WTC11 (cell line): ENCODE measurements at regions not wholly inside any gene's neighbourhood (a gene's known extent, or its start where the extent isn't known, plus 50 kb on each side); places are given as distances from the start of the nearest gene placed in this dataset.

ENCODE experiments used
- ATAC-seq: fragments of 200-7000 bp; cut with Tn5 transposase; 2 replicates; pipeline ENCODE4 v1.10.0; 2021; ENCODE audit warnings: mild to moderate bottlenecking, moderate library complexity
- CTCF ChIA-PET: fragments of 300-600 bp; sonication (Branson Sonifier 250); formaldehyde crosslinking; loops from one replicate; lab custom pipeline; 2021; ENCODE audit warnings: antibody characterized with exemption; lab: Charles Lee
- POLR2A ChIA-PET: fragments of 350-600 bp; sonication (Branson Sonifier 250); formaldehyde crosslinking; loops from one replicate; lab custom pipeline; 2021; ENCODE audit warnings: antibody characterized with exemption; lab: Charles Lee
- DNase-seq: peaks from one replicate; pipeline ENCODE4 v3.0.0; 2021; ENCODE audit warnings: low spot score
- H3K27ac Mint-ChIP-seq: 2 replicates; pipeline ENCODE4 v1.8.0; 2021; ENCODE audit warnings: mixed read lengths
- H3K27me3 Mint-ChIP-seq: 2 replicates; pipeline ENCODE4 v1.8.0; 2021; ENCODE audit warnings: low read depth, mild to moderate bottlenecking, moderate library complexity, mixed read lengths
- H3K36me3 Mint-ChIP-seq: 2 replicates; pipeline ENCODE4 v1.8.0; 2021; ENCODE audit warnings: mixed read lengths
- H3K4me1 Mint-ChIP-seq: 2 replicates; pipeline ENCODE4 v1.8.0; 2022; ENCODE audit warnings: mixed read lengths
- H3K4me3 Mint-ChIP-seq: 2 replicates; pipeline ENCODE4 v1.8.0; 2021; ENCODE audit warnings: mild to moderate bottlenecking, moderate library complexity, mixed read lengths
- H3K9me3 Mint-ChIP-seq: 2 replicates; pipeline ENCODE4 v1.8.0; 2021; ENCODE audit warnings: mixed read lengths
- ATF3 ChIP-seq: sonication (generic); formaldehyde crosslinking; conservative IDR thresholded peaks from 2 replicates; pipeline ENCODE4 v1.8.1; 2022; ENCODE audit warnings: mild to moderate bottlenecking, missing genetic modification reagents
- CTCF ChIP-seq: fragments of 200-600 bp; IDR thresholded peaks from 2 replicates; pipeline ENCODE4 v1.8.0; 2022; ENCODE audit warnings: antibody characterized with exemption
- FOXP1 ChIP-seq: sonication (generic); formaldehyde crosslinking; IDR thresholded peaks from 2 replicates; pipeline ENCODE4 v1.8.0; 2022; ENCODE audit warnings: missing genetic modification reagents, mild to moderate bottlenecking, moderate library complexity, borderline replicate concordance
- FOXP4 ChIP-seq: sonication (generic); formaldehyde crosslinking; IDR thresholded peaks from 2 replicates; pipeline ENCODE4 v1.8.0; 2022; ENCODE audit warnings: mild to moderate bottlenecking, missing genetic modification reagents
- GTF2I ChIP-seq: fragments of 250-450 bp; sonication (Bioruptor Pico); conservative IDR thresholded peaks from 2 replicates; pipeline ENCODE4 v1.4.0; 2021; ENCODE audit warnings: mild to moderate bottlenecking
- HMGA2 ChIP-seq: fragments of 250-450 bp; sonication (Bioruptor Pico); IDR thresholded peaks from 2 replicates; pipeline ENCODE4 v1.4.0; 2021; ENCODE audit warnings: mild to moderate bottlenecking, moderate library complexity
- HMGXB4 ChIP-seq: sonication (generic); formaldehyde crosslinking; IDR thresholded peaks from 2 replicates; pipeline ENCODE4 v1.8.1; 2023; ENCODE audit warnings: mild to moderate bottlenecking, moderate library complexity, missing genetic modification reagents
- NFE2L1 ChIP-seq: sonication (generic); formaldehyde crosslinking; IDR thresholded peaks from 2 replicates; pipeline ENCODE4 v1.8.1; 2023; ENCODE audit warnings: missing genetic modification reagents
- PRRX2 ChIP-seq: fragments of 250-450 bp; sonication (Bioruptor Pico); IDR thresholded peaks from 2 replicates; pipeline ENCODE4 v1.8.0; 2021; ENCODE audit warnings: mild to moderate bottlenecking
- RELA ChIP-seq: sonication (generic); formaldehyde crosslinking; IDR thresholded peaks from 2 replicates; pipeline ENCODE4 v1.8.1; 2022; ENCODE audit warnings: missing genetic modification reagents, mild to moderate bottlenecking, borderline replicate concordance
- SP1 ChIP-seq: sonication (generic); formaldehyde crosslinking; conservative IDR thresholded peaks from 2 replicates; pipeline ENCODE4 v1.8.1; 2022; ENCODE audit warnings: missing genetic modification reagents
- STAT6 ChIP-seq: sonication (generic); formaldehyde crosslinking; conservative IDR thresholded peaks from 2 replicates; pipeline ENCODE4 v1.8.1; 2023; ENCODE audit warnings: mild to moderate bottlenecking, low read depth, missing genetic modification reagents, moderate library complexity
- TEAD1 ChIP-seq: sonication (generic); formaldehyde crosslinking; IDR thresholded peaks from 2 replicates; pipeline ENCODE4 v1.8.0; 2022; ENCODE audit warnings: mild to moderate bottlenecking, missing genetic modification reagents
- ZNF425 ChIP-seq: fragments of 250-450 bp; sonication (Bioruptor Pico); conservative IDR thresholded peaks from 2 replicates; pipeline ENCODE4 v1.9.0; 2021; ENCODE audit warnings: mild to moderate bottlenecking
- ZNF532 ChIP-seq: fragments of 250-450 bp; sonication (Bioruptor Pico); IDR thresholded peaks from 2 replicates; pipeline ENCODE4 v1.9.0; 2021; ENCODE audit warnings: mild to moderate bottlenecking, borderline replicate concordance

GRCh38 chr18:35826477-35826876, 146.0 kb upstream of the RMP24 start (continued):
- TF ChIP-seq HMGXB4 (CRISPR knock-in tag), result no peak

GRCh38 chr18:35827275-35827902, 145.1 kb upstream of the RMP24 start:
- DNase-seq (no peak), ATAC-seq (peak; percentile 98)
- Mint-ChIP-seq H3K27ac (peak overlapping the region; percentile 97), H3K27me3 (peaks cover 15% of the 10 kb centered on the region), H3K9me3 (peaks cover 52% of the 10 kb centered on the region), H3K36me3 (peaks cover 50% of the 10 kb centered on the region), H3K4me1 (peaks cover 57% of the 10 kb centered on the region), H3K4me3 (no peak overlapping the region)
- ChIA-PET POLR2A (interaction anchor here (1.1 kb wide), 1 partner anchor 16 kb away, joined by 4 read pairs; no protein-coding TSS in a partner anchor), CTCF (interaction anchor here (1.1 to 3.8 kb wide), 2 partner anchors 10 to 71 kb away, joined by 3 to 29 read pairs; no protein-coding TSS in a partner anchor)
- peak; percentile 92; the same call in 1 of the 2 replicates for TF ChIP-seq ZNF532 (CRISPR knock-in tag)
- TF ChIP-seq SP1 (CRISPR knock-in tag), result 0 out of 2 replicates have a peak, but pooled peaks have one; percentile 22
- no peak for TF ChIP-seq FOXP1 (CRISPR knock-in tag)
- TF ChIP-seq TEAD1 (CRISPR knock-in tag), result peak; percentile 70
- peak; percentile 89 for TF ChIP-seq NFE2L1 (CRISPR knock-in tag)

GRCh38 chr18:35827903-35828275, 144.6 kb upstream of the RMP24 start:
- Mint-ChIP-seq H3K36me3 (peaks cover 55% of the 10 kb centered on the region), H3K9me3 (peaks cover 57% of the 10 kb centered on the region), H3K27me3 (peaks cover 15% of the 10 kb centered on the region), H3K27ac (peak overlapping the region; percentile 97), H3K4me1 (peaks cover 55% of the 10 kb centered on the region), H3K4me3 (no peak overlapping the region)
- ChIA-PET POLR2A (interaction anchor here (1.1 kb wide), 1 partner anchor 15 kb away, joined by 4 read pairs; no protein-coding TSS in a partner anchor), CTCF (interaction anchor here (1.1 to 3.8 kb wide), 2 partner anchors 9 to 72 kb away, joined by 3 to 29 read pairs; no protein-coding TSS in a partner anchor)
- ATAC-seq, result no peak
- no peak for DNase-seq
- no peak for TF ChIP-seq ZNF425 (CRISPR knock-in tag)
- no peak for TF ChIP-seq RELA (CRISPR knock-in tag)
- no peak for TF ChIP-seq STAT6 (CRISPR knock-in tag)
- TF ChIP-seq ATF3, result no peak
- no peak for TF ChIP-seq HMGA2 (CRISPR knock-in tag)
- no peak for TF ChIP-seq GTF2I
- no peak for TF ChIP-seq FOXP4 (CRISPR knock-in tag)
- no peak for TF ChIP-seq CTCF
- no peak for TF ChIP-seq PRRX2 (CRISPR knock-in tag)
- TF ChIP-seq, all 79 proteins: peak for 0
